Hypothalamus (tissue), 51 donors: ENCODE measurements at regions not wholly inside any gene's neighbourhood (a gene's known extent, or its start where the extent isn't known, plus 50 kb on each side); places are given as distances from the start of the nearest gene placed in this dataset.

ENCODE experiments used
- DNase-seq, 51 donors: peaks; one replicate each; lab custom pipeline; 2025; lab: John Stamatoyannopoulos, UW

DNA sequence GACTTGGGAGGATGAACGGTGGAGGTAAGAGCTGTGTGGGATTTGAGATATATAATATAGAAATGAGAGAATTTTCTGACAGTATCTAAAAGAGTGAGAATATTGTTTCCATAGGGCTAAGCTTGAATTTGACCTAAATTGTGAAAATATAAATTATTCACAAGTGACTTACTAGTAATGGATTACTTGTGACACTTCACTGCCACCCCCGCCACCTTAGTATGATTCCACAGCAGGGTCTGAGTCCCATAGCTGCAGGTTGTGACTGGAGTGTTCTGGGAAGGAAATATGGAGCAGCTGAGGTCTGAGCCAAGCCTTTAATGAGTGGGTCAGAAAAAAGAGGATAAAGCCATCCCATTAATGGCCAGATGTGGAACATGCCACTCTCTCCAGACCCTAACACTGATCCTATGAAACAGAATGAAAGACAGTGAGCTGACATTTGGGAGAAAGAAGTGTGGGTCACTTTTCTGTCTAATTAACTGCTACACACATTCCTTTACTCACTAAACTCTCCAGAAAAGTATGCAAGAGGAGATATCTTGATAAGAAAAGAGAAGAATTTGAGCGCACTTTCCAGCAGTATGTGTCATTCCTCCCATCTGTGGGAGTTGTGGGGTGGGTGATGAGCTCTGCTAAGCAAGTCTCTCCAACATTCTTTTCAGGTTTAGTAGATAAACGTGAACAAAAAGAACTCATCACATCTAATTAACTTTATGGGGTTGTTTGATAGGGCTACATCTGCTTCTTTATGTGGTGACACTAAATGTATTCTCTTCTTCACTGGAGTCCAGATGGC, 1193.4 kb downstream of the SORCS3 start:
- DNase-seq: peak in 1 of 51 donors; percentile 25

DNA sequence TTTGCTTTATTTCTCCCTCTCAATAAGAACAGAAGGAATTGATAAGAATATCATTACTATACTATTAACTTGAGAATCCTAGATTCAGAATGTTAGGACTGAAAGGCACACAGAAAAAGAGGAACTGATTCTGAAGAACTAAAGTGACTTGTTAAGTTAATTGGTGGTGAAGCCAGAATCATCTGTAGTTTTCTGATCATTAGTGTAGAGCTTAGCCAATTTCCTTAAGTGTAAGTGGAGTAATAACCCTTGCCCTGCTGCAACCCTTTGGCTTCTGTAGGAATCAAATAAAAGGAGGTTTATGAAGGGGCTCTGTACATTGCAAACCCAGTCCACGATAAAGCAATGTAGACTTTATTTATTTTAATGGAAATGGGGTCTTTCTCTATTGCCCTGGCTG, 1186.0 kb downstream of the SORCS3 start:
- DNase-seq: no peak

DNA sequence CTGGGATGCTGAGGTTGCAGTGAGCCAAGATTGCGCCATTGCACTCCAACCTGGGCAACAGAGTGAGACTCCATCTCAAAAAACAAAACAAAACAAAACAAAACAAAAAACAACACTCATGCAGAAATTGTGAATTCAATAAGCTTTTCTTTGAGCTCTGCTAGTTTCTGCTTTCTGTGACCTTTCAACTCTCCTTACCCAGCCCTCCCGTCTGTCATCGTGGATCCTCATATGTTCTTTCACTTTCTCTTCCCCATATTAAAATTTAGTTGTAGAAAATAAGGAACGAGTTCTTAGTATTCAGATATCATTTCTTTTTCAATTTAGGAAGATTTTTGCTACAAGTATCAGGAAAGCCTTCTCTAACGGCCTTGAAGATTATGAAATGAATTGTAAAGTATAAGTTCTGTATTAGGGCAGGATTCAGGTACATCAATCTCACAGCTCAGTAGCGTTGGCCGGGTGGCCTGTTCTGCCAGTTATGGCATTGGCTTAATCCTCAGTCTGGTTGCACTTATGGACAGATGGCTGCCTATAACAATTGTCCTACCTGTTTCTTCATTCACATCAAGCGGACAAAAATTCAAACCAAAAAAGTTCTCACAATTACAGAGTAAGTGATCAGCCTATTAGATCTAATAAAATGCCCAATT, 1167.0 kb downstream of the SORCS3 start:
- DNase-seq: no peak

DNA sequence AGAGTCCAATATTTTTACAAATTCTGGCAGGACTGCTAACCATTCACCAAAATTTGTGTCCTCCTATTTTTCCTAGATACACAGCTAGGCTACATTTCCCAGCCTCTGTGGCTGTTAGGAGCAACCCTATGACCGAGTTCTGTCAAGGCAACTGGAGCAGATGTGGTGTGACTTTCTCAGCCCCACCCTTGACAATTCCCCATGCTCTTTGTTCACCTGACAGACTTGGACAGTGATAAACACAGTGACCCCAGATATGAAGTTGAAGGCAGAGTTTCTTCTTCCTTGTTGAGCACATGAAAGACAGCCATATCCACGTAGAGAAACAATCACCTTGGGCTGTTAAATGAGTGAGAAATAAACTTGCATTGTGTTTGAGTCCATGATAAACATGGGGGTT, 1162.1 kb downstream of the SORCS3 start:
- DNase-seq: no peak

GRCh38 chr10:105800641-105801040, 1159.6 kb downstream of the SORCS3 start:
- DNase-seq: no peak

- DNase-seq: no peak
These were observed 1157.3 kb downstream of the SORCS3 start for GRCh38 chr10:105798328-105798889.

- peak in 1 of 51 donors; percentile 33 for DNase-seq
These were observed 1156.3 kb downstream of the SORCS3 start for GRCh38 chr10:105797234-105797890.

DNA sequence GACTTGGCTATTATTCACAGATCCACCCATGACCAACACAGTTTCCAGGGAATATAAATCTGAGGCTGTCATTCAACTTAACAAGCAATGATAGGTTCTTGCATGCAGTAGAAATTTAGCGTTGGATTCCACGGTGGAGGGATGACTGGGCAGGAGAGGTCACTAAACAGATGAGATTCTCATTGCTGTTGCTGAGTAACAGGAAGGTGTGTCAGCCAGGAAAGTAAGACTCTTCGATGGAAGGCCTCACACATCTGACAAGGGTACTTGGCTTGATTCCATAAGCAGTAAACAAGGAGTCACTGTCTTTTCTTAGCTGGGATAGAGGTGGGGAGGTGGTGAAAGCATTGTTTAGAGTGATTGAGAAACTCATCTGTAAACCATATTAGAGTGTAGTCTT, 1152.0 kb downstream of the SORCS3 start:
- DNase-seq: no peak

DNA sequence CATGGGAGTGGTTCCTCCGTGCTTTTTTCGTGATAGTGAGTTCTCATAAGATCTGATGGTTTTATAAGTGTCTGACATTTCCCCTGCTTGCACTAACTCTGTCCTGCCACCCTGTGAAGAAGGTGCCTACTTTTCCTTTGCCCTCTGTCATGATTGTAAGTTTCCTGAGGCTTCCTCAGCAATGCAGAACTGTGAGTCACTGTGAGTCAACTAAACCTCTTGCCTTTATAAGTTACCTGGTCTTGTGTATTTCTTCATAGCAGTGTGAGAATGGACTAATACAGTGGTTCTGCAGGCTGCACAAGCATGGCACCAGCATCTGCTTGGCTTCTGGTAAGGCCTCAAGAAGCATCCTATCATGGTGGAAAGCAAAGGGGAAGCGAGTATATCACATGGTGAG, 1144.6 kb downstream of the SORCS3 start:
- DNase-seq: no peak

DNA sequence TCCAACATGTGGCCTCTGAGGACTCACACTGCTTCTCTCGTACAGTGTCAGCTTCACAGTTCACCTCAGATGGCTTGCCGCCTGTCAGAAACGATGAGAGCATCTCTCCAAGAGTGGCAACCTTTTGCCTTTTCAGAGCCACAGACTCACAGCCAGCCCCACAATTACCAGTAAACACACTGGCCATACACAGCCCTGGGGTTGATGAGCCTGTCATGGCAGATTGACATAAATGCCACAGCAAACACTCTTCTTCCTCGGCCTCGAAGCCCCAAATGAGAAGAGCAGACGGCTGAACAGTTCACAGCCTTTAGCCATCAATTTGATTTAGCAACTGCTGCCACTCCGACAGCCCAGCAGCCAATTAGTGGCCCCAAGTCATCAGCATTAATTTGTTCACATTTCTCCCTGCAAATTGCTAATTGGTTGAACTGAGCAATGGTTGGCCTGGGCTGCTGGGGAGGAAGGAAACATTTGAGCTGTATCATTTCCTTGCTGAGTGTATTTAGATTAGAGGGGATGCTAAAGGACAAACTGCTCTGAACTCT, 1142.9 kb downstream of the SORCS3 start:
- no peak for DNase-seq

DNA sequence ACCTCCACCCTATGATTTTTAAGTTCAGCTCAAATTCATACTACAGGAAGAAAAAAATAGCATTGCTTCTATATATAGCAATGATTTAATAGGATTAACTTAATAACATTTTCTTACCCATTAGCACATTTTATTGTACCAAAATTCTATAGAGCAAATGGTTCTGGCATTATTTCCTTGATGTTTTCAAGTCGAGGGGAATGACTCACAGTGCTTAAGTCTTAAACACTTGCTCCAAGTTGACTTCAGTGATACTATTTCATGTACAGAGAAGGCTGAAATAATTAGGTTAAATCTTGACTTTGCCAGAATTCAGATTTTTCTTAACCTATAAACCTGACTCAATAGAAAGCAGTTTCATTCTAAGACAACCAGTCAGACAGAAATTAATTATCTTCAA, 1133.8 kb downstream of the SORCS3 start:
- DNase-seq: no peak

DNA sequence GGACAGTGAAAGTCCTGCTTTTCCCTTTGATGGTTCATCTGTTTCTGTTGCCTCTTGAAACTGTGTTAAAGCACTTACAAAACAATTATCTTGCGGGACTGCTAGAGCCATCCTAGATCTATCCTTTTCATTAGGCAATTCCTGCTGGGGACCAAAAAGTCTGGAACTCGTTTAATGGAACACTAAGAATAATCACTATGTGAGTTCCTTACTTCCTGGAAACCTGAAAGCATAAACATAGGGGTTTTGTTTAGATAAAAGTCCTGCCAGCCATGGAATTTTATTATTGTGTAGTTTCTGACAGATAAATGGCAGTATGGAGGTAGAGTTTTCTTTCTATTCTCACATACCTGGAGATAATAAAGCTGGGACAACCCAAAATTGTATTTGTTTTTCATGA, 1133.3 kb downstream of the SORCS3 start:
- DNase-seq: no peak

GRCh38 chr10:105770524-105771212, 1129.6 kb downstream of the SORCS3 start:
- DNase-seq: no peak

DNA sequence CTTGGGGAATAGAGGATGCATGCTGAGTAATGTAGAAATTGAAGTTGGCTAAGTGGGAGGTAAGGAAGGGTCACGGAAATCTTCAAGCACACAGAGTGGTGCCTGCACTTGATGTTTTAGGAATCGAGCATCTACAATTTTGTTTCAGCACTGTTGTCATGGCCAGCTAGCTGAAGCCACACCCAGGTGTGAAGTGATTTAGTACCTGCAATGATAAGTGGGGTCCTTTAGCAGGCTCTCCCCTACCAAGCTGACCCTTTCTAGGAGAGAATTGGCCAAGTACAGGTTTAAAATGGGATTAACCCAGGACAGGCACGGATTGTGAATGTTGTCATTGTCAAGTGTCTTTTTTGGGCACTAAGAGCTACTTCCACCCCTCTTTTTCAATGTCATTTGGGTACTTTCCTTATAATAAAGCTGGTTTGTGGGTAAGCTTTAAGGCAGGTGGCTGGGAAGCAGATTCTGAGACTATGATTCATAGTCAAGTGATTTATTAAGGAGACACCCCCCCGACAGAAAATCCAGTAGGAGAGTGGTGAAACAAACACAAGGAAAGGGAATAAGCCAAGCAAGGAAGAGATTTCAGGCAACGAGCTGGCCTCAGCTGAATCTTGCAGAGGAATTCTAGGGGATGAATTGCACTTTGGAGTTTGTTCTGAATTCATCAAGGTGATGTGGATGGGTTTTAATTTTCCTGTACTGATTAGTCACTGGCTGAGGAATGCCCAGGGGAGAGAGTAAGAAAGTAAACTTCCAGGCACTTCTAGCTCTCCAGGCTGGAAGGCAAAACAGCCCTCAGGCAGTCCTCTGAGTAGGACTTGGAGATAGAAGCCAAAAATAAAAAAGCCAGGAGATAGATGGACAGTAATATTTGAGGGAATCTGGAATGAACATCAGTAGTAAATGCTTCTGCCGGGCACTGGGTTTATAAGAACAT, 1128.4 kb downstream of the SORCS3 start:
- DNase-seq: no peak

DNA sequence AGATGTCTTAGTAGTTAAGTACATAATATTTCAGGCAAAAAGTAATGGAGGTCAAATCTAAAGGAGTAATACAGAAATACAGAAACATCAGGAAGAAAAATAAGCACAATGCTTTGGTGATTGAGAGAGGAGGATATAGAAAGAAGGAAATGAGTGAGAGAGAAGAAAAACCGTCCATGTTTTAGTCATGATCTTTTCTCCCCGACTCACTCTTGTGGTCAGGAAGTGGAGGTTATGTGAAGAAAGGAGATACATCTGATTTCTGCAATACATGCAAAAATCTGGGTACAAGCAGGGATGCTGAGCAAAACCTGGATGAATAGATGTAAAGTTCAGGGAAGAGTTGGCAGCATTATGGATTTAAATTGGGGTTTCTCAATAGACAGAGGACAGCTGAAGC, 1122.5 kb downstream of the SORCS3 start:
- no peak for DNase-seq

- no peak for DNase-seq
These were observed 1120.6 kb downstream of the SORCS3 start for GRCh38 chr10:105761576-105762260.

- DNase-seq: no peak
These were observed 1118.6 kb downstream of the SORCS3 start for GRCh38 chr10:105759669-105760068.

DNA sequence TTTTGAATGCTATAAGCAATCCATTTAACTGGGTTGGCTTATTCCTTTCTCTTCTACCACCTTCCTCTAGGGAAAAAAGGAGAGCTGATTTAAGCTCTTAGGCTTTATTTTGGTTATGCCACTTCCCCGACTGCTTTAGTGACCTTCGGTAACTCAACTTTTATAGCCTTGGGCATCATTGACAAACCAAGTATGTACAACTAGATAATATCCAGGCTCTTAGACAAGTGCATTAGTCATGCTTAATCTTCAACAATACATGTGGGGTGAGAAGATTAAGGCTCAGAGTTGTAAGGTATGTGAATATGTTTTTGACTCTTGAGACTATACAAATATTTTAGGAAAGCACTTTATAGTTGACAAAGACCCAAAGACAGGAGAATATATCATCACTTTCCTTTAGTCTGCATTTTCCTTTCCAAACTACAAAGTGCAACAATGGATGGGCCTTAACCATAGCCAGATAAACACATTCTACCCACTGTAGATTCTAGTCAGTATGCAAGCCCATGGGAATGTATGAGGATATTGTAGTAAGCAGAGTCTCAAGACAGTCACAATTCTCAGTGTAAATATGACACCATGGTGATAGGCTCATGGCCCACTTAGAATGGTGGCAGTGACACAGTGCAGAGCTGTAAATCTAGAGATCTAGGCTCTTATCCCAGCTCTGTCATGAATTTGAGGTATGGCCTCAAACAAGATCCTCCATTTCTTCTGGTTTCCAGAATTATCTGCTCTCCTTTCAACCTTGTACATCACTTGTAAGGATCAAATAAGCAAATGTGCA, 1117.3 kb downstream of the SORCS3 start:
- no peak for DNase-seq
